Memory B cell (primary cell): ENCODE measurements at regions not wholly inside any gene's neighbourhood (a gene's known extent, or its start where the extent isn't known, plus 50 kb on each side); places are given as distances from the start of the nearest gene placed in this dataset.

Experiments used
- ATAC-seq: fragments of 150-1000 bp; cut with Tn5 transposase; 2 replicates; pipeline ENCODE4 v1.10.0; 2021; ENCODE audit warnings: low read depth, mild to moderate bottlenecking, moderate library complexity
- DNase-seq, 2 donors: peaks; one replicate each; pipeline ENCODE4 v3.0.0; 2022; ENCODE audit warnings: low spot score in 2 of 2
- H3K27ac Mint-ChIP-seq: one replicate; pipeline ENCODE4 v1.8.0; 2022; ENCODE audit warnings: mild to moderate bottlenecking, moderate library complexity, mixed read lengths
- H3K27me3 Mint-ChIP-seq: one replicate; pipeline ENCODE4 v1.8.0; 2022; ENCODE audit warnings: mixed read lengths
- H3K36me3 Mint-ChIP-seq: one replicate; pipeline ENCODE4 v1.8.0; 2022; ENCODE audit warnings: mild to moderate bottlenecking, mixed read lengths
- H3K4me1 Mint-ChIP-seq: one replicate; pipeline ENCODE4 v1.8.0; 2022; ENCODE audit warnings: mixed read lengths
- H3K4me3 Mint-ChIP-seq: one replicate; pipeline ENCODE4 v1.8.0; 2022; ENCODE audit warnings: mild to moderate bottlenecking, moderate library complexity, mixed read lengths
- H3K9me3 Mint-ChIP-seq: one replicate; pipeline ENCODE4 v1.8.0; 2022; ENCODE audit warnings: mixed read lengths

GRCh38 chr9:110115826-110116542 is 92.0 kb downstream of the C9orf152 start:
- H3K27me3 Mint-ChIP-seq, result no peaks in the 10 kb centered on the region
- ATAC-seq (no peak), DNase-seq (no peak)
- H3K9me3 Mint-ChIP-seq, result no peaks in the 10 kb centered on the region
- no peak overlapping the region for H3K4me3 Mint-ChIP-seq
- peak overlapping the region; percentile 16 for H3K27ac Mint-ChIP-seq
- peaks cover 13% of the 10 kb centered on the region for H3K36me3 Mint-ChIP-seq
- peaks cover 46% of the 10 kb centered on the region for H3K4me1 Mint-ChIP-seq

- DNase-seq (no peak), ATAC-seq (no peak)
- Mint-ChIP-seq H3K9me3 (no peaks in the 10 kb centered on the region), H3K4me3 (no peak overlapping the region), H3K4me1 (peaks cover 49% of the 10 kb centered on the region), H3K36me3 (peaks cover 13% of the 10 kb centered on the region), H3K27me3 (no peaks in the 10 kb centered on the region), H3K27ac (peak overlapping the region; percentile 16)
Observed at GRCh38 chr9:110116543-110116885, 91.4 kb downstream of the C9orf152 start.

GRCh38 chr9:110121170-110121569 is 86.8 kb downstream of the C9orf152 start:
- ATAC-seq (no peak), DNase-seq (no peak)
- peak overlapping the region; percentile 58 for H3K27ac Mint-ChIP-seq
- peaks cover 64% of the 10 kb centered on the region for H3K4me1 Mint-ChIP-seq
- H3K4me3 Mint-ChIP-seq, result no peak overlapping the region
- no peaks in the 10 kb centered on the region for H3K9me3 Mint-ChIP-seq
- no peaks in the 10 kb centered on the region for H3K27me3 Mint-ChIP-seq
- peaks cover 9% of the 10 kb centered on the region for H3K36me3 Mint-ChIP-seq

- DNase-seq, result no peak
- Mint-ChIP-seq H3K36me3 (peaks cover 8% of the 10 kb centered on the region), H3K4me1 (peaks cover 71% of the 10 kb centered on the region), H3K27me3 (no peaks in the 10 kb centered on the region), H3K4me3 (no peak overlapping the region), H3K9me3 (no peaks in the 10 kb centered on the region), H3K27ac (peak overlapping the region; percentile 89)
- no peak for ATAC-seq
Observed at GRCh38 chr9:110123341-110124095, 84.4 kb downstream of the C9orf152 start.

GRCh38 chr9:110124439-110124838 is 83.5 kb downstream of the C9orf152 start:
- Mint-ChIP-seq H3K9me3 (no peaks in the 10 kb centered on the region), H3K27ac (peak overlapping the region; percentile 89), H3K27me3 (no peaks in the 10 kb centered on the region), H3K36me3 (peaks cover 8% of the 10 kb centered on the region), H3K4me3 (peak overlapping the region; percentile 15), H3K4me1 (peaks cover 79% of the 10 kb centered on the region)
- ATAC-seq (no peak), DNase-seq (no peak)

GRCh38 chr9:110125207-110125751 is 82.7 kb downstream of the C9orf152 start:
- H3K4me3 Mint-ChIP-seq, result peak overlapping the region; percentile 53
- H3K27ac Mint-ChIP-seq, result peak overlapping the region; percentile 89
- no peaks in the 10 kb centered on the region for H3K27me3 Mint-ChIP-seq
- H3K9me3 Mint-ChIP-seq, result no peaks in the 10 kb centered on the region
- H3K36me3 Mint-ChIP-seq, result peaks cover 8% of the 10 kb centered on the region
- DNase-seq, result no peak
- ATAC-seq, result no peak
- peaks cover 82% of the 10 kb centered on the region for H3K4me1 Mint-ChIP-seq

GRCh38 chr9:110125763-110126351 is 82.1 kb downstream of the C9orf152 start:
- H3K4me1 Mint-ChIP-seq, result peaks cover 86% of the 10 kb centered on the region
- peak overlapping the region; percentile 89 for H3K27ac Mint-ChIP-seq
- H3K36me3 Mint-ChIP-seq, result peaks cover 9% of the 10 kb centered on the region
- no peak for ATAC-seq
- H3K4me3 Mint-ChIP-seq, result peak overlapping the region; percentile 53
- DNase-seq, result no peak
- H3K9me3 Mint-ChIP-seq, result no peaks in the 10 kb centered on the region
- no peaks in the 10 kb centered on the region for H3K27me3 Mint-ChIP-seq

GRCh38 chr9:110126499-110126941 is 81.4 kb downstream of the C9orf152 start:
- H3K9me3 Mint-ChIP-seq, result no peaks in the 10 kb centered on the region
- peaks cover 9% of the 10 kb centered on the region for H3K36me3 Mint-ChIP-seq
- H3K4me1 Mint-ChIP-seq, result peaks cover 87% of the 10 kb centered on the region
- no peak for ATAC-seq
- no peaks in the 10 kb centered on the region for H3K27me3 Mint-ChIP-seq
- H3K4me3 Mint-ChIP-seq, result peak overlapping the region; percentile 53
- peak overlapping the region; percentile 89 for H3K27ac Mint-ChIP-seq
- no peak for DNase-seq

- H3K9me3 Mint-ChIP-seq, result no peaks in the 10 kb centered on the region
- H3K4me1 Mint-ChIP-seq, result peaks cover 88% of the 10 kb centered on the region
- ATAC-seq (no peak), DNase-seq (no peak)
- H3K27me3 Mint-ChIP-seq, result no peaks in the 10 kb centered on the region
- peaks cover 12% of the 10 kb centered on the region for H3K36me3 Mint-ChIP-seq
- peak overlapping the region; percentile 89 for H3K27ac Mint-ChIP-seq
- peak overlapping the region; percentile 68 for H3K4me3 Mint-ChIP-seq
Observed at GRCh38 chr9:110126986-110127864, 80.7 kb downstream of the C9orf152 start.

- Mint-ChIP-seq H3K4me3 (peak overlapping the region; percentile 68), H3K27me3 (no peaks in the 10 kb centered on the region), H3K4me1 (peaks cover 80% of the 10 kb centered on the region), H3K9me3 (no peaks in the 10 kb centered on the region), H3K36me3 (peaks cover 13% of the 10 kb centered on the region), H3K27ac (peak overlapping the region; percentile 89)
- DNase-seq (peak; percentile 43 to 63), ATAC-seq (peak; percentile 88)
Observed at GRCh38 chr9:110128664-110129329, 79.2 kb downstream of the C9orf152 start.

- Mint-ChIP-seq H3K27ac (peak overlapping the region; percentile 89), H3K36me3 (peaks cover 10% of the 10 kb centered on the region), H3K9me3 (no peaks in the 10 kb centered on the region), H3K4me3 (peak overlapping the region; percentile 68), H3K27me3 (no peaks in the 10 kb centered on the region), H3K4me1 (peaks cover 81% of the 10 kb centered on the region)
- DNase-seq, result no peak
- peak; percentile 29 for ATAC-seq
Observed at GRCh38 chr9:110129425-110129824, 78.5 kb downstream of the C9orf152 start.

- Mint-ChIP-seq H3K4me1 (peaks cover 75% of the 10 kb centered on the region), H3K4me3 (peak overlapping the region; percentile 68), H3K27ac (peak overlapping the region; percentile 89), H3K36me3 (peaks cover 10% of the 10 kb centered on the region), H3K27me3 (no peaks in the 10 kb centered on the region), H3K9me3 (no peaks in the 10 kb centered on the region)
- no peak for ATAC-seq
- no peak for DNase-seq
Observed at GRCh38 chr9:110130211-110130610, 77.7 kb downstream of the C9orf152 start.
